HCT116 (cell line): ENCODE measurements at regions not wholly inside any gene's neighbourhood (a gene's known extent, or its start where the extent isn't known, plus 50 kb on each side); places are given as distances from the start of the nearest gene placed in this dataset.

Experiments used
- ATAC-seq: fragments of 200-7000 bp; cut with Tn5 transposase; 2 replicates; pipeline ENCODE4 v1.9.1; 2020; ENCODE audit warnings: mild to moderate bottlenecking, moderate library complexity
- BruUV-seq: library from RNA; stranded (reverse); fragments of 400-500 nt; replicated peaks from 2 replicates; lab custom pipeline; 2021; lab: Mats Ljungman, UMichigan
- CTCF ChIA-PET: fragments of 300-600 bp; sonication (Branson Sonifier 250); formaldehyde crosslinking; loops from one replicate; lab custom pipeline; 2021; ENCODE audit warnings: antibody characterized with exemption; lab: Charles Lee
- POLR2A ChIA-PET: fragments of 300-600, 350-600 bp; sonication (Branson Sonifier 250); formaldehyde crosslinking; loops from one replicate; lab custom pipeline; 2021; ENCODE audit warnings: antibody characterized with exemption; lab: Charles Lee
- RAD21 ChIA-PET, 2 experiments: fragments of 300-600 bp; sonication (Branson Sonifier 250); formaldehyde crosslinking; loops; one replicate each; lab custom pipeline; 2023; ENCODE audit warnings: low total read pairs in 2 of 2; ENCODE audit not compliant: uncharacterized antibody in 2 of 2, unreplicated experiment in 2 of 2, low non-redundant PET in 1 of 2; lab: Charles Lee
- DNase-seq: peaks from one replicate; pipeline ENCODE4 v3.0.0-alpha.2; 2010; ENCODE audit warnings: low read depth, low spot score
- H2AFZ ChIP-seq: fragments of 200-600 bp; shearing (Covaris generic), sonication (generic); 2 replicates; pipeline ENCODE4 v1.6.1; 2017; ENCODE audit warnings: low read depth, mixed run types, mixed read lengths, antibody characterized with exemption, low read length; ENCODE audit not compliant: poor library complexity, severe bottlenecking
- H3K27ac ChIP-seq: 2 replicates; pipeline ENCODE4 v1.5.1; 2012; ENCODE audit warnings: low read depth, low read length
- H3K27me3 ChIP-seq: fragments of 200-600 bp; sonication (generic); 2 replicates; pipeline ENCODE4 v1.6.1; 2016; ENCODE audit warnings: mixed run types, low read length, mixed read lengths; ENCODE audit not compliant: insufficient read depth
- H3K36me3 ChIP-seq, 2 experiments: fragments of 200-500 bp in 1 of 2; fragments of 200-600 bp in 1 of 2; sonication (Bioruptor generic) in 1 of 2; sonication (generic) in 1 of 2; 2 replicates each; pipeline versions ENCODE4 v1.5.1 to v1.6.1; 2014 to 2016; ENCODE audit warnings: low read length in 2 of 2, inconsistent platforms in 1 of 2, mixed read lengths in 1 of 2, mixed run types in 1 of 2; ENCODE audit not compliant: insufficient read depth in 2 of 2, control insufficient read depth in 1 of 2
- H3K4me1 ChIP-seq, 2 experiments: fragments of 200-600 bp in 1 of 2; sonication (generic) in 1 of 2; 2 replicates each; pipeline versions ENCODE4 v1.5.1 to v1.6.1; 2012 to 2017; ENCODE audit warnings: low read length in 2 of 2, inconsistent platforms in 1 of 2, mild to moderate bottlenecking in 1 of 2, mixed read lengths in 1 of 2, mixed run types in 1 of 2, moderate library complexity in 1 of 2; ENCODE audit not compliant: insufficient read depth in 2 of 2, control insufficient read depth in 1 of 2
- H3K4me2 ChIP-seq: fragments of 200-600 bp; sonication (generic); 2 replicates; pipeline ENCODE4 v1.6.1; 2017; ENCODE audit warnings: mixed run types, low read length, mixed read lengths
- H3K4me3 ChIP-seq, 2 experiments: fragments of 200-600 bp in 1 of 2; sonication (generic) in 1 of 2; replicated peaks in 1 of 2; 2 replicates each; pipeline ENCODE4 v1.5.1; 2011 to 2016; ENCODE audit warnings: low read length in 2 of 2, control low read depth in 1 of 2, low read depth in 1 of 2, mild to moderate bottlenecking in 1 of 2, mixed read lengths in 1 of 2, mixed run types in 1 of 2
- H3K79me2 ChIP-seq: fragments of 200-600 bp; sonication (generic); 2 replicates; pipeline ENCODE4 v1.6.1; 2017; ENCODE audit warnings: mild to moderate bottlenecking, mixed run types, low read length, moderate library complexity, mixed read lengths; ENCODE audit not compliant: insufficient read depth
- H3K9ac ChIP-seq: fragments of 200-600 bp; sonication (generic); 2 replicates; pipeline ENCODE4 v1.6.1; 2016; ENCODE audit warnings: low read length, mixed read lengths
- H3K9me2 ChIP-seq: fragments of 200-600 bp; sonication (generic), shearing (Covaris generic); 2 replicates; pipeline ENCODE4 v1.6.1; 2017; ENCODE audit warnings: mixed run types, mild to moderate bottlenecking, moderate library complexity; ENCODE audit not compliant: insufficient read depth
- H3K9me3 ChIP-seq, 2 experiments: fragments of 200-500 bp in 1 of 2; fragments of 200-600 bp in 1 of 2; sonication (Bioruptor generic) in 1 of 2; sonication (generic) in 1 of 2; 2 replicates each; pipeline ENCODE4 v1.6.1; 2014 to 2017; ENCODE audit warnings: low read length in 2 of 2, mixed read lengths in 2 of 2, inconsistent platforms in 1 of 2, low read depth in 1 of 2, mild to moderate bottlenecking in 1 of 2, mixed run types in 1 of 2, moderate library complexity in 1 of 2; ENCODE audit not compliant: control insufficient read depth in 1 of 2, insufficient read depth in 1 of 2
- H4K20me1 ChIP-seq: fragments of 200-600 bp; sonication (generic), shearing (Covaris generic); 2 replicates; pipeline ENCODE4 v1.6.1; 2017; ENCODE audit warnings: mixed run types, mild to moderate bottlenecking, moderate library complexity; ENCODE audit not compliant: insufficient read depth
- POLR2AphosphoS5 ChIP-seq: IDR thresholded peaks from 2 replicates; pipeline ENCODE4 v1.6.1; 2011; ENCODE audit warnings: mild to moderate bottlenecking, low read depth, low read length, moderate library complexity
- RAD21 ChIP-seq: IDR thresholded peaks from 2 replicates; pipeline ENCODE4 v1.6.1; 2012; ENCODE audit warnings: low read depth, mild to moderate bottlenecking
- SRF ChIP-seq: IDR thresholded peaks from 2 replicates; pipeline ENCODE4 v1.6.1; 2012; ENCODE audit warnings: low read depth
- YY1 ChIP-seq: IDR thresholded peaks from 2 replicates; pipeline ENCODE4 v1.6.1; 2011; ENCODE audit warnings: low read length, low read depth, moderate library complexity, mild to moderate bottlenecking; ENCODE audit not compliant: insufficient replicate concordance; ENCODE audit errors: extremely low read depth
- intact Hi-C: fragments of 100-400 bp; cut with micrococcal nuclease; formaldehyde crosslinking; loops from 2 replicates; pipeline ENCODE4 v1.10.0; 2022
- TF ChIP-seq, protein P1 (sequence below): IDR thresholded peaks from 2 replicates; pipeline ENCODE4 v1.6.1; 2012; ENCODE audit warnings: low read depth
- TF ChIP-seq, protein P2 (sequence below): IDR thresholded peaks from 2 replicates; pipeline ENCODE4 v1.6.1; 2011; ENCODE audit warnings: mild to moderate bottlenecking, low read length, moderate library complexity; ENCODE audit not compliant: insufficient replicate concordance; ENCODE audit errors: extremely low read depth

DNA sequence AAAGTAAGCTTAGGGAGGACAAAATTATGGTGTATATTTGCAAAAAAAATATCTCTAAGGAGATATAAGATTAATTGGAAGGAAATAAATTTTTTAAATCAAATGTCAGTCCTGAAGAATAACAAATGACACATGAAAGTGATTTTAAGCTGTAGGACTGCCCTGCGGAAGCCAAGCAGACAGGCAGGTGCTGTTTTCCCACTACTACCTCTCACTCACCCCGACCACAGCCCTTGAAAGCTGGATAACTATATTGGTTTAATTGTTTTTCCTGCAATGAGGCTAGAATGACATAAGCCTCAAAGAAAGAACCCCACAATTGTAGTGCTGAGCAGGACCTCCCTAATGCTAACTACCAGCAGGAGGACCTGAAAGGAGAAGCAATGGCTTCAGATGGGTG is 68.6 kb upstream of the VIPR2 start:
- H3K4me1 ChIP-seq, result no peaks in the 10 kb centered on the region
- RAD21 ChIA-PET, result no interaction called here

More for the DNA sequence above, 68.6 kb upstream of the VIPR2 start:
- no peaks in the 10 kb centered on the region for H3K36me3 ChIP-seq
- POLR2A ChIA-PET, result no interaction called here
- no peak overlapping the region for H3K4me2 ChIP-seq
- ATAC-seq, result no peak
- no peak overlapping the region for H2AFZ ChIP-seq
- BruUV-seq, result no TSS peak
- H3K9me2 ChIP-seq, result no peaks in the 10 kb centered on the region
- H3K9me3 ChIP-seq, result no peaks in the 10 kb centered on the region
- intact Hi-C loops, result no loop called here
- TF ChIP-seq, protein P1, sequence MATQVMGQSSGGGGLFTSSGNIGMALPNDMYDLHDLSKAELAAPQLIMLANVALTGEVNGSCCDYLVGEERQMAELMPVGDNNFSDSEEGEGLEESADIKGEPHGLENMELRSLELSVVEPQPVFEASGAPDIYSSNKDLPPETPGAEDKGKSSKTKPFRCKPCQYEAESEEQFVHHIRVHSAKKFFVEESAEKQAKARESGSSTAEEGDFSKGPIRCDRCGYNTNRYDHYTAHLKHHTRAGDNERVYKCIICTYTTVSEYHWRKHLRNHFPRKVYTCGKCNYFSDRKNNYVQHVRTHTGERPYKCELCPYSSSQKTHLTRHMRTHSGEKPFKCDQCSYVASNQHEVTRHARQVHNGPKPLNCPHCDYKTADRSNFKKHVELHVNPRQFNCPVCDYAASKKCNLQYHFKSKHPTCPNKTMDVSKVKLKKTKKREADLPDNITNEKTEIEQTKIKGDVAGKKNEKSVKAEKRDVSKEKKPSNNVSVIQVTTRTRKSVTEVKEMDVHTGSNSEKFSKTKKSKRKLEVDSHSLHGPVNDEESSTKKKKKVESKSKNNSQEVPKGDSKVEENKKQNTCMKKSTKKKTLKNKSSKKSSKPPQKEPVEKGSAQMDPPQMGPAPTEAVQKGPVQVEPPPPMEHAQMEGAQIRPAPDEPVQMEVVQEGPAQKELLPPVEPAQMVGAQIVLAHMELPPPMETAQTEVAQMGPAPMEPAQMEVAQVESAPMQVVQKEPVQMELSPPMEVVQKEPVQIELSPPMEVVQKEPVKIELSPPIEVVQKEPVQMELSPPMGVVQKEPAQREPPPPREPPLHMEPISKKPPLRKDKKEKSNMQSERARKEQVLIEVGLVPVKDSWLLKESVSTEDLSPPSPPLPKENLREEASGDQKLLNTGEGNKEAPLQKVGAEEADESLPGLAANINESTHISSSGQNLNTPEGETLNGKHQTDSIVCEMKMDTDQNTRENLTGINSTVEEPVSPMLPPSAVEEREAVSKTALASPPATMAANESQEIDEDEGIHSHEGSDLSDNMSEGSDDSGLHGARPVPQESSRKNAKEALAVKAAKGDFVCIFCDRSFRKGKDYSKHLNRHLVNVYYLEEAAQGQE, result no peak
- TF ChIP-seq, protein P2, sequence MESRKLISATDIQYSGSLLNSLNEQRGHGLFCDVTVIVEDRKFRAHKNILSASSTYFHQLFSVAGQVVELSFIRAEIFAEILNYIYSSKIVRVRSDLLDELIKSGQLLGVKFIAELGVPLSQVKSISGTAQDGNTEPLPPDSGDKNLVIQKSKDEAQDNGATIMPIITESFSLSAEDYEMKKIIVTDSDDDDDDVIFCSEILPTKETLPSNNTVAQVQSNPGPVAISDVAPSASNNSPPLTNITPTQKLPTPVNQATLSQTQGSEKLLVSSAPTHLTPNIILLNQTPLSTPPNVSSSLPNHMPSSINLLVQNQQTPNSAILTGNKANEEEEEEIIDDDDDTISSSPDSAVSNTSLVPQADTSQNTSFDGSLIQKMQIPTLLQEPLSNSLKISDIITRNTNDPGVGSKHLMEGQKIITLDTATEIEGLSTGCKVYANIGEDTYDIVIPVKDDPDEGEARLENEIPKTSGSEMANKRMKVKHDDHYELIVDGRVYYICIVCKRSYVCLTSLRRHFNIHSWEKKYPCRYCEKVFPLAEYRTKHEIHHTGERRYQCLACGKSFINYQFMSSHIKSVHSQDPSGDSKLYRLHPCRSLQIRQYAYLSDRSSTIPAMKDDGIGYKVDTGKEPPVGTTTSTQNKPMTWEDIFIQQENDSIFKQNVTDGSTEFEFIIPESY, result no peak
- TF ChIP-seq POLR2AphosphoS5 (no peak), YY1 (no peak), SRF (no peak), RAD21 (no peak)
- TF ChIP-seq, all 23 proteins: peak for 0
- Histone ChIP-seq H4K20me1 (no peaks in the 10 kb centered on the region), H3K9ac (no peak overlapping the region), H3K79me2 (no peaks in the 10 kb centered on the region), H3K27ac (no peak overlapping the region), H3K27me3 (peaks cover 10% of the 10 kb centered on the region; the same call in 1 of the 2 replicates), H3K4me3 (no peak overlapping the region)
- CTCF ChIA-PET, result no interaction called here
- no peak for DNase-seq
